Left kidney (tissue), 1 donor: ENCODE measurements at regions not wholly inside any gene's neighbourhood (a gene's known extent, or its start where the extent isn't known, plus 50 kb on each side); places are given as distances from the start of the nearest gene placed in this dataset.
"Not testable (repeated sequence)": the region's sequence is repeated elsewhere in the genome, so short reads cannot be mapped to it uniquely, and the experiment has no call there.

Experiments
- DNase-seq: peaks from one replicate; pipeline ENCODE4 v3.0.0-alpha.2; 2013

- no peak for DNase-seq
These were observed 892.1 kb upstream of the DDX18 start for GRCh38 chr2:116922414-116922813.

GRCh38 chr2:116924509-116924908 lies 890.0 kb upstream of the DDX18 start:
- DNase-seq: peak; percentile 2

- DNase-seq: no peak
These were observed 879.2 kb upstream of the DDX18 start for GRCh38 chr2:116935097-116935814.

GRCh38 chr2:116948258-116948657 lies 866.2 kb upstream of the DDX18 start:
- DNase-seq: no peak

- DNase-seq: no peak
These were observed 865.2 kb upstream of the DDX18 start for GRCh38 chr2:116949249-116949648.

GRCh38 chr2:116952254-116952653 lies 862.2 kb upstream of the DDX18 start:
- DNase-seq: no peak

- DNase-seq: no peak
These were observed 858.8 kb upstream of the DDX18 start for GRCh38 chr2:116955646-116956045.

GRCh38 chr2:116975608-116976007 lies 838.9 kb upstream of the DDX18 start:
- DNase-seq: no peak

- DNase-seq: peak; percentile 43
These were observed 834.4 kb upstream of the DDX18 start for GRCh38 chr2:116979916-116980764.

GRCh38 chr2:116987447-116987846 lies 827.0 kb upstream of the DDX18 start:
- no peak for DNase-seq

- DNase-seq: no peak
These were observed 826.2 kb upstream of the DDX18 start for GRCh38 chr2:116988303-116988702.

GRCh38 chr2:117019357-117019756 lies 795.1 kb upstream of the DDX18 start:
- no peak for DNase-seq

GRCh38 chr2:117027646-117028045 lies 786.8 kb upstream of the DDX18 start:
- DNase-seq: no peak

- DNase-seq: not testable (repeated sequence)
These were observed 785.8 kb upstream of the DDX18 start for GRCh38 chr2:117028708-117029107.

- DNase-seq: no peak
These were observed 758.8 kb upstream of the DDX18 start for GRCh38 chr2:117055499-117056375.

- no peak for DNase-seq
These were observed 758.1 kb upstream of the DDX18 start for GRCh38 chr2:117056376-117056748.

- no peak for DNase-seq
These were observed 757.5 kb upstream of the DDX18 start for GRCh38 chr2:117057016-117057415.

GRCh38 chr2:117058366-117058765 lies 756.1 kb upstream of the DDX18 start:
- no peak for DNase-seq

- no peak for DNase-seq
These were observed 750.5 kb upstream of the DDX18 start for GRCh38 chr2:117064021-117064420.

GRCh38 chr2:117065912-117066311 lies 748.6 kb upstream of the DDX18 start:
- DNase-seq: no peak

GRCh38 chr2:117067900-117068299 lies 746.6 kb upstream of the DDX18 start:
- DNase-seq: no peak

- DNase-seq: no peak
These were observed 746.1 kb upstream of the DDX18 start for GRCh38 chr2:117068371-117068770.
